IPS-11a (cell line): ENCODE measurements at regions not wholly inside any gene's neighbourhood (a gene's known extent, or its start where the extent isn't known, plus 50 kb on each side); places are given as distances from the start of the nearest gene placed in this dataset.

Source experiments
- H3K4me3 ChIP-seq: one replicate; pipeline ENCODE4 v1.5.1; 2013; ENCODE audit warnings: low read depth, low read length, control low read depth

DNA sequence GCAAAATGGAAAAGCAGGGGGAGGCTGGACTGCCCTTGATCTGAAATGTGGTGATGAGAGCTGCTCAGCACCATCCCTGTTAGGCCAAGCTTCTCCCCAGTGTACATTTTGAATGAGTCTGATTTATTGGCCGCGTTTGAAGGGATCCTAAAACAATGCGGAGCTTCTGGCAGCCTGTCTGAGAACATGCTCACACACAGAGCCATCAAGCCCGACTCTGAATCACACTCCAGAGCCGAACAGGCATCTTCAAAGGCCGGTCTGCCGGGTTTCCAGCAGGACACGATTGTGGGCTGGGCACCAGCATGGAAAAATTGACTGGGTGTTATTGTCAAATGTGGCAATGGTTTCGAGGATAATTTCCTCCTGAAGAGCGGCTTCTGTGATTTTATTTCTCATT, 235.9 kb downstream of the TFAP2C start:
- H3K4me3 ChIP-seq = no peak overlapping the region

DNA sequence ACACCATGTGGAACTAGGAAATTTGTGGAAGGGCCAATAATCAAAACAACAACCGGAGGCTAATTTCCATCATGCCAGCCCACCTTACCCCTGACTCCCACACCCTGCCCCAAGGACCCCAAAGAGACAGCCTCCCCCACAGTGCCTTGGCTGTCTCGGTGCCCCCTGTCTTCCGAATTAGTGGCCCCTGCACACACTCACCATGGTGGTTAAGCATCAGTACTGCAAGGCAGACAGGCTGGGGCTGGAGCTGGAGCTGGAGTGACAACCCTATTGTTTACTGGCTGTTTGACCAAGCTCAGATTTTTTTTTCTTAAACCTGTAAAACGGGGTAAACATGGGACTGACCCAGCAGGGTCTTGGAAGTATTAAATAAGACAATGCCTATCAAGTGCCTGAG, 238.0 kb downstream of the TFAP2C start:
- H3K4me3 ChIP-seq = no peak overlapping the region

DNA sequence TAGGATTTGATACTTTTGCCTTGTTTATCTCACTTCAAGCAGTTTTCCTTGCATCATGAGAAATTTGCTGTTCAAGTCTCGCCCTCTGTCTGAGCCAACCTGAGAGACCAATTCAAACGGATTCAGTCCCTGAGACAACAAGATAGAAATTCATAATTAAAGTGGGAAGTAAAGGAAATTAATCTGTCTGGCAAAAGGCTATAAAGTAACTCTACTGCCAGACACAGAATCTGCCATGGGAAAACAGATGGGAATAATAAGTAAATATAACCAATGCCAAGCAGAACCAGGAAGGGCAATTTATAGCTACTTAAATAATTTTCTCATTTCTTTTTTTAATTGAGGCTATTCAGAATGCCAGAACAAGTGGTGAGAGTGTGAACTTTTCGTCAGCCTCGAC, 239.6 kb downstream of the TFAP2C start:
- H3K4me3 ChIP-seq = no peak overlapping the region

DNA sequence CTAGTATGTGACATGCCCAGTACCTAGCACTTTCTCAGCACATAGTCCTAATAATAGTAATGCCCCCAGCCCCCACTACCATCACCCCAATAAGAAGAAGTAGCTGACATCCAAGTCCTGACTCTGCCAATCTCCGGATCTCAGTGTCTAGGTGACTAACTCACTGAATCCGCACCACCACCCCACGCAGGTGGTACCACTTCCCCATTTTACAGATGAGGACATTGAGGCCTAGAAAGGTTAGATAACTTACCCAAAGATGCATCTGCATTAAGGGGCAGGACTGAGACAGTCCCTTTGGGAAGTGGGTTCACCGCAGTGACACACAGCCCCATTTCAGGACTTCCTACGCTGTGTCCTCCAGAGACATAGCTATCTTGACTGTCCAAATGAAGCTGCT, 241.2 kb downstream of the TFAP2C start:
- H3K4me3 ChIP-seq = no peak overlapping the region

DNA sequence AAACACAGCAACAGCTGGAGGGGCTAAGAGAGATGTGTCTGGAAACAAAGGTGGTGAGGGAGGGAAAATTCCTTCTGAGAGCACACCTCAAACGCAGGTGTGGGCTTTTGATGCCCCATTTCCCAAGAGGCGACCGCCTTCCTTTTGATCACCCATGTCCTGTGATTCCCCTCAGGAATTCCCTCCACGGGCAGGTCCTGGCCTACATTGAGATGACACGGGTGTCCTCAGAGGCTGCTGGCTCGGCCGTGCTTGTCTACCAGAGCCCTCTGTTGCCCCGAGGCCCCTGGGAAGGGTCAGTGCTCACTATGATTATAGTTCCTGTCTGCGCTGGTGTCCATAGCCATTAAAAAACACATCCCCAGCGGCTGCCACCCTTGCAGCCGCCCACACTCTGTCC, 242.6 kb downstream of the TFAP2C start:
- no peak overlapping the region for H3K4me3 ChIP-seq

DNA sequence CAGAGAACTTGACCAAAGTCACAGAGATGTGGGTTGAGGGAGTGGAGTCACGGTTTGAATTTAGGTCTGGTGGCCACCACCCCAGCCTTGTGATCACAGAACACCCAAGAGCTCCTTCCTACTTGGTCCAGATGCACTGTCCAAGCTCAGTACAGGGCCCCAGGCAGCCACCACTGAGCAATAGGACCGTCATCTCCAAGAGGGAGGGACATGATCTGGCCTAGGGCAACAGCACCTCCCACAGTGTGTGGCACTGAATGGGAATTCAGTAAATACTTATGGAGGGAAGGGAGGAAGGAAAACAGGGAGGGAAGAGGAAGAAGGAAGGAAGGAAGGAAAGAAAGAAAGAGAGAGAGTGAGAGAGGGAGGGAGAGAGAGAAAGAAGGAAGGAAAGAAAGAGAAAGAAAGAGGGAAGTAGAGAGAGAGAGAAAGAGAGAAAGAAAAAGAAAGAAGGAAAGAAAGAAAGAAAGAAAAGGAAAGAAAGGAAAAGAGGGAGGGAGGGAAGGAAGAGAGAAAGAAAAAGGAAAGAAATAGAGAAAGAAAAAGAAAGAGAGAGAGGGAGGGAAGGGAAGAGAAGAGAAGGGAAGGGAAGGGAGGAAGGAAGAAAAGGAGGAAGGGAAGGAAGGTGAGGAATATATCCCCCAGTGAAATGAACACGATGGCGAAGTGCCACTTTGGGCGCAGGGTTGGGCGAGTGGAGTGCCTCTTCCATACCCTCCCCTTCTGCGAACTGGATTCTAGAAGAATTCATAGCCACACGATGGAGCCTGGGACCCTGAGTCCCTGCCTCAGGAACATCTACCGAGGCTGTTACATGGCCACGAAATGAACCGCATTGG, 243.7 kb downstream of the TFAP2C start:
- H3K4me3 ChIP-seq = no peak overlapping the region

DNA sequence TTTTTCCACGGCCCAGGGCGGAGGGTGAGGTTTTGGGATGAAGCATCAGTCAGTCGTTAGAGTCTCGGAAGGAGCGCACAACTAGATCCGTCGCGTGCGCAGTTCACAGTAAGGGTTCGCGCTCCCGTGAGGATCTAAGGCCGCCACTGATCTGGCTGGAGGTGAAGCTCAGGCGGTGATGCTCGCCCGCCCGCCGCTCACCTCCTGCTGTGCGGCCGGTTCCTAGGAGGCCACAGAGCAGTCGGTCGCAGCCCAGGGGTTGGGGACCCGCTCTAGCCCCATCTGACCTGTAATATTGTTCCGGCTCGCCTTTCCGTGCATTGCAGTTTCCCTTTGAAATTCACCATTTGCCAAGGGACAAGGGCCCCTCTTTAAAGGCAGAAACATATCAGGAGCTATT, 244.7 kb downstream of the TFAP2C start:
- no peak overlapping the region for H3K4me3 ChIP-seq

DNA sequence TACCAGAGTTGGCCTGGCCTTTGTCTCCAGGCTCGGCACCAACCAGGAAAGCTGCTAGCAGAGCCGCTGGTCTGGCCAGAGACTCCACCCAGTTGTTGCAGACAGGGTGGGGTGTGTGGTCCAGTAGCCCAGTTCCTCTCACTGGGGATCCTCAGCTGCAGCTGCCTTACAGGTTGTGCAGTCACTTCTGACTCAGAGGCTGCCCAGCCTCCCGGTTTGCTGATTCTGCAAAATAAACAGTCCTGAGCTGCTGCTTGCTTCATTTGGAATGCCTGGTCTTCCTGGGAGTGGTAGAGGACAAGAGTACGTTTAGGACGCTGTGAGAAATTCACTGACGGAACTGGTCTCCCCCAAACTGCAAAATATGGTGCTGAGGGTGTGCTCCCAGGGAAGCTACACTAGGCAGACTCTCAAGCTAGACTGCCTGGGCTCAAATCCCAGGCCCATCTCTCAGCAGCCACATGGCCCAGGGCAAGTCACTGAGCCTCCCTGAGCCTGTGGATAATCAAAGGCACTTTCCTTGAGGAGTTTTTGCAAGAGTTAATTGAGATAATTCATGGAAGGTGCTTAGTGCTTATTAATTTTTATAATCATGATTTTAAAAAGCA, 246.1 kb downstream of the TFAP2C start:
- H3K4me3 ChIP-seq = no peak overlapping the region

DNA sequence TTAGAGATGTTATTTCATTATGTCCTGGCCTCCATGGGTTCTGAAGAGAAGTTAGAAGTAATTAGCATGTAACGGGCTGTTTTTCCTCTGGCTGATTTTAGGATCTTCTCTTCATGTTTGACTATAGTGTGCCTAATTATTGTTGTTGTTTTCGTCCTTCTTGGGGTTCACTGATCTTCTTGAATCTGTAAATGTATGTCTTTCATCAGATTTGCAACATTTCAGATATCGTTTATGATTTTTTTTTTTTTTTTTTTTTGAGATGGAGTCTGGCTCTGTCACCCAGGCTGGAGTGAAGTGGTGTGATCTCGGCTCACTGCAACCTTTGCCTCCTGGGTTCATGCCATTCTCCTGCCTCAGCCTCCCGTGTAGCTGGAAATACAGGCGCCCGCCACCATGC, 246.7 kb downstream of the TFAP2C start:
- H3K4me3 ChIP-seq = no peak overlapping the region

DNA sequence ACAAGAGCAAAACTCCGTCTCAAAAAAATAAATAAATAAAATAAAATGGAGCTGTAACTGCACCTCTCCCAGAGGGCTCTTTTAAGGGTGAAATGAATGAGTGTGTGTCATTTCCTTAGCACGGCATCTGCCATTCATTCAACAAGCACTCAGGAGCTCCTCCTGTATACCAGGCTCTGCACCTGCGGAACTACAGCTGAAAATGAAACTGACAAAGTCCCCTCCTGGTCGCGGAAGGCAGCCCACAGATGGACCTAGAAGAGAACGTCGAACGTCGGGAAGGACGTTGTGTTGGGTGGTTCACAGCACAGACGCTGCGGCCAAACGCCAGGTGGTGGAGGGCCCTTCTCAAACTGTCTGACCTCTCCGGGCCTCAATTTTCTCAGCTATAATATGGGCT, 256.4 kb downstream of the TFAP2C start:
- no peak overlapping the region for H3K4me3 ChIP-seq

DNA sequence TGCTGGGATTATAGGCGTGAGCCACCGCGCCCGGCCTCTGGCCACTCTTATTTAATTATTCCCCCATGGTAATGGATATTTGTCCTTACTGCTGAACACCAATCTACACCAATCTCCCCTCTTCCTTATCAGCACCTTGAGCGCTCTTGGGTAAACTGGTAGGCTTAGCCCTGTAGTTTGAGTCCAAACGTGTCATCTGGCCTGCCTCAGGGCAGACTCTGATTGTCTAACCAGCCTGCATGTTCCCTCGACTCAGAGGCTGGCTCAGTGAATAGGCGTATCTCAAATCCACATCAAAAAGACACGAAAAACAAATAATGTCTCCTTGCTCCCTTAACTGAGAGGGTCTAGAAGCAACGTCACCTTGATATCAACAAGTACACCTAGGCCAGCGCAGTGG, 260.9 kb downstream of the TFAP2C start:
- no peak overlapping the region for H3K4me3 ChIP-seq

DNA sequence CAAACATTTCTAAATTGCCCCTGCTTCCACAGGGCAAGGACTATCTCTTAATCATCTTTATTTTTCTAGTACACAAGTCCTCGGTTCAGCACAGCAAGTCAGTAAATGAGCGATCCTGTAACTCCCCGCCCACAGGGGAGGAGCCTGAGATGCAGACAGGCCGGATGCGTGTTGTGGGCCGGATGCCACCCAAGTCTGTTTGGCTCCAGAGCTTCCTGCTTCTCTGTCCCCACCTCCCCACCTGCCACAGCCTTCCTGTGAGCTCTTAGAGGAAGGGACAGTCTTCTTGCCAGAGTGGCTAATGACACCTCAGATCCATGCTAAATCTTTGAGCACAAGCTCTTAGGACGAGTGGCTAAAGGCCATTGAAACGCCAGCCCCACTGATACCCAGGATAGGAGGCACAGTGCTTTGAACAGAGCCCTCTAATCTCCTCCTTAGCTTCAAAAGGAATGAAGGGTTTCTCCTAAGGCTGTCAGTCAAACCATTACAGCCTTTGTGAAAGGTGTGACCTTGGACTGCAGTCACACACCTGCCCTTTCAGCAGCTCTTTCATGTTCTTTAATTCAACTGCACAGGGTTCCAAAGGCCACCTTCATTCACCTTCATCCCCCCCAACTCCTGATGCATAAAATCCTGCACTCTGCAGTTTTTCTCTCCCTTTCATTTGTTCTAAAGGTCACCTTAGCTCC, 264.3 kb downstream of the TFAP2C start:
- H3K4me3 ChIP-seq = no peak overlapping the region

DNA sequence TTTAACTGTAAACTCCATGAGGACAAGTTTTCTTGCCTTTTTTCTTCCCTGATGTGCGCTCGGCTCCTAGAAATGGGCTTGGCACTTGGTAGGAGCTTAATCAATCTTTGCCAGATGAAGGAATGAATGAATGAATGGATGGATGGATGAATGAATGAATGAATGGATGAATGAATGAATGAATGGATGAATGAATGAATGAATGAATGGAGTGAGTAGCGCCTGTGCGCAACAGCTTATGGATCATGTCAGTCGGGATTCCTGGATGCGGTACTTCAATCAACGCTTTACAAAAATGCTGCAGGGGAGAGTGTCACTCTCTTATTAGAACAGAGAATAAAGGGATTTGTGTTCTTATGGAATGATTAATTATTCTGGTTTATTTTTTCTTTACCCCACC, 267.3 kb downstream of the TFAP2C start:
- no peak overlapping the region for H3K4me3 ChIP-seq

DNA sequence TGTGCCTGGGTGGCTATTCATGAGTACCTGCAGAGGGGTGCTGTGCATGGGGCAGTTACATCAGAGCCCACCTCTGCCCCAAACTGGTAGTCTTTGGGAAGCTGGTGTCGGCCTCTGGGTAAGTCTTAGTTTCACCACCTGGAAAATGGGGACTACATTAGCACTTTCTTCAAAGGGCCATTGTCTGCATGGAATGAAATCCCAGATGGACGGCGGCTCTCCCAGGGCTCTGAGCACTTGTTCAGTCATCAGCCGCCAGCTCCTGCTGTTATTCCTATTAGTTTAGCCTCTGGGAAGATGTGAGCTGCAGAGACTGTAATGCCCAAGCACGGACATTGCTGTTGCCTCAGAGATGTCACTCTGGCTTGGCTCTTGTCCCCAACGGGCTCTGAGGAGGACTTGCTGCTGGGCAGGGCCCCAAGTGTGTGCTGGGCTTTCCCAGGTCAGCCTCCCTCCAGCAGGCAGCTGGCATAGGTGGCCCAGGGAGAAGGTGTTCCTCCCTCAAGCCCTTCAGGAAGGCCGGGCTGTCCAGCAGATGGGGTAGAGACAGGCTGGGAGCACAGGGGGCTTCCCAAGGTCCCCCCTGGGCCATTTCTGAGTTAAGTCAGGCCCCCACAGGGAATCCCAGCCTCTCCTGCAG, 268.3 kb downstream of the TFAP2C start:
- no peak overlapping the region for H3K4me3 ChIP-seq

DNA sequence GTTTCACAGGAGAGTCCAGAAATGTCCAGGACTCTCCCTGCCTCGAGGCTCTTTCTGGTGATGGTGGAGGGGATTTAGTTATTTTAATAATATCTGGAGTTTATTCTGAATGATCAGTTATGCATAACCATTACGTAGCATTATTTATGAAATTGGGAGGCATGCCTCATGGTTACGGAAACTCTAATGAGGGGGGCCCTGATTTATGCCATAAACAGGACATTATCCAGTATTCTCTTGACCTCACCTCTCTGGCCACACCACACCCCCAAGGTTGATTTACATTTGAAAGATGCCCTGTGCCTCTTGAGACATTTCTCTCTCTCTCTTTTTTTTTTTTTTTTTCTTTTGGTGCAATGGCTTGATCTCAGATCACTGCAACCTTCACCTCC, 268.8 kb downstream of the TFAP2C start:
- H3K4me3 ChIP-seq = no peak overlapping the region

DNA sequence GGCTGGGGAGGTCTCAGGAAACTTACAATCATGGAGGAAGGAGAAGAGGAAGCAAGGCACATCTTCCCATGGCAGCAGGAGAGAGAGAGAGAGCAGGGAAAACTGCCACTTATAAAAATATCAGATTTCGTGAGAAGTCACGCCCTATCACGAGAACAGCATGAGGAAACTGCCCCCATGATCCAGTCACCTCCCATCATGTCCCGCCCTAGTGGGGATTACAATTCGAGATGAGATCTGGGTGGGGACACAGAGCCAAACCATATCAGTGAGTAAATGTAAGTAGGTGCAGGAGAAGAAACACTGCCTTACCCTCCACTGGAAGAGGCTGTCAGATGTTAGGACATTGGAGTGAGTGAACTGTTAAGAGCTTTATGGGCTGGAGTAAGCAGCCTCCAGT, 270.4 kb downstream of the TFAP2C start:
- H3K4me3 ChIP-seq = no peak overlapping the region

DNA sequence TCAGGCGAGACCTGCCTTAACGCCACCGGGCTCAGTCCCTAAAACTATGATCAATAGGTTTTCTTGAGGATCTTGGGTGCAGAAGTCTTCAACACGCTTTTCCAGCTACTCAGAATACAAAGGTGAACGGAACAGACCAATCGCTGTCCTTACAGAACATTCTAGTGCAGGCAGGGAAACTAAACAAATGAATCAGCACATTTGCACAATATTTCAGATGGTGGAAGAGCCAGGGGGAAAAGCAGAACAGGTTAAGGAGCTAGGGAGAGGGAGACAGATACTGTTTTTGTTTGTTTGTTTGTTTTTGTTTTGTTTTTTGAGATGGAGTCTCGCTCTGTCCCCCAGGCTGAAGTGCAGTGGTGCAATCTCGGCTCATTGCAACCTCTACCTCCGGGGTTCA, 271.1 kb downstream of the TFAP2C start:
- no peak overlapping the region for H3K4me3 ChIP-seq

DNA sequence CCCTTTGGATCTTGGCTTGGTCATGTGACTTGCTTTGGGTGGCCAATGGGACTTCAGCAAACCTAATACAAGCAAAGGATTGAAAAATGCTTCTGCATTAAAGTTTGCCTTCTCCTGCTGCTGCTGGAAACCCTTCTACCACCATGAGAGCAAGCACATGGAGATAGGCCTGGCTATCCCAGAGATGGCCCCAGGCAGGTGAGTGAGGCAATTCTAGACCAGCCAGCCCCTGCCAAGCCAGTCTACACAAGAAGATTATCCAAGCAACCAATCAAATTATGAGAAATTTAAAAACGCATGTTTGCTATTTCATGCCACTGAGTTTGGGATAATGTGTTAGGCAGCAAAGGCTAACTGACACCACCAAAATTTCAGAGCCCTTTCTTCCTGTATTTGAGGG, 274.3 kb downstream of the TFAP2C start:
- H3K4me3 ChIP-seq = no peak overlapping the region

DNA sequence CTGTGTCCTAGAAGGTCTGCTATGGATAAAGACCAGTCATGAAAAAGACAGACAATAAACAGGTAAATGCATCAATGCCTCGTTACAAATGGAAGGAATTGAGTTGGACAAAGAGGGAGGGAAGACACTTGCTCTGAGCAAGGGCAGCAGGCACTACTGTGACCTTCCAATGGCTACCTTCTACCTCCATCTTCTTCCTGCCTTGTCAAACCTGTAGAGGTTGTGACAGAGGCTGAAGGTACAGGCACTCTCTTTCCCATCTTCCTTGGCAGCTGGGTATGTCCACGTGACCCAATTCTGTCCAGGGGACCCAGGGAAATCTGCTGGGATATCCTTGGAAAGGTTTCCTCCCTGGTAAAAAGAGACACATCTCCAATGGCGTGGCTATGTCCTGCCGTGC, 274.8 kb downstream of the TFAP2C start:
- H3K4me3 ChIP-seq = no peak overlapping the region

DNA sequence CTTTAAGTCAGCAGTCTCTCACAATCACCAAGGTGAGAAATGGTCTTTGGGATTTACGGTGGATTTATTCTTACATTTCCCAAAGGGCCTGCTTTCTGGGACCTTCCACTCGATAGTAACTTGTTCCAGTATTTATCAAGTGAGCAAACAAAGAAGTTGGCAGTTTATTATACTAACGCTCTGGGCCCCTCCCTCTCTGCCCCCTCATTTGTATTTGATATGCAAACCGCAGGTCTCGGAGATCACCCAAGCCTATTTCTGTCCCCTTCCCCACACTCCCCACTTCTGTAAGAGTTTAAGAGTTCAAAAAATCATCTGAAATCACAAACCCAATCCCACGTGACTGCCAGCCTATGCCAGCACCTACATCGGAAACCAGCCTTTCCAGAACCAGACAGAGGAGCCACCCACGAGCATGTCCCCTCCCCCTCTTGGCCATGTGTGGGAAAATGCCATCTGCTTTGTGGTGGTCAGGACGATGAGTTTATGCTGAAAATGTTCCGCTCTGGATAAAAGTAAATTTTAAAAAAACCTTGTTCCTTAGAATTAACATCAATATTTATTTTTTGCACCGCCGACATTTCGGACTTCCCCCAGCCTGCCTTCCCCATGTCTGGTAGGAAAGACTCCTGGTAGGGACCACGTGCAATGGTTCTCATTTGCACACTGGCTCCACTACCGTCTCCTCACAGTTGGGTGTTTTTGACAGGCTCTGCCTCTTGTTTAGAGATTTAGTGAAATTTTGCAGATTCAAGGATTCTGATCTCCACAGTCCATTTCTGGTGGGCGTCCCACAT, 281.0 kb downstream of the TFAP2C start:
- no peak overlapping the region for H3K4me3 ChIP-seq

DNA sequence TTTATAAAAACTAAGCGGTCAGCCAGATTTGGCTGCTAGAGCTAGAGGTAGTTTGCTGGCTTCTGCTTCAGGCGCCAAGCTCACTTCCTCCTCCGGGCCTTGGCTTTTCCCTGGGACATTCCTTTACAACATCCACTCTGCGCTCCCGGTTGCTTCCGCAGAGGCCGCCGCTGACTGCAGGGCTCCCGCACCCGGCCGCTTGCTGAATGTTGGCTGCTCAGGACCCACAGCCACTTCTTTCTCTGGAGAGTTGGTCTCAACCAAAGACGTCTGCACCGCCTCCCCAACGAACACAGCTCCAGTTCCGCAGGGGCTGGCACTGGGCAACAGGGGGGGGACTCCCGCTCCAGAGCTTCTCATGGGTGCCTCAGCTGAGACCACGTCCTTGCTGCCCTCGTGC, 282.8 kb downstream of the TFAP2C start:
- H3K4me3 ChIP-seq = no peak overlapping the region
